GM23248 (cell line): ENCODE measurements at regions not wholly inside any gene's neighbourhood (a gene's known extent, or its start where the extent isn't known, plus 50 kb on each side); places are given as distances from the start of the nearest gene placed in this dataset.

ENCODE experiments used
- EZH2 ChIP-seq: fragments of 200-600 bp; sonication (generic); IDR thresholded peaks from 2 replicates; pipeline ENCODE4 v1.6.1; 2018; ENCODE audit warnings: antibody characterized with exemption, mild to moderate bottlenecking; ENCODE audit not compliant: insufficient read depth, poor library complexity, severe bottlenecking
- EZH2phosphoT487 ChIP-seq: fragments of 200-600 bp; sonication (generic); IDR thresholded peaks from 2 replicates; pipeline ENCODE4 v1.6.1; 2018; ENCODE audit warnings: antibody characterized with exemption, moderate library complexity, mild to moderate bottlenecking, low read depth; ENCODE audit not compliant: insufficient read depth

DNA sequence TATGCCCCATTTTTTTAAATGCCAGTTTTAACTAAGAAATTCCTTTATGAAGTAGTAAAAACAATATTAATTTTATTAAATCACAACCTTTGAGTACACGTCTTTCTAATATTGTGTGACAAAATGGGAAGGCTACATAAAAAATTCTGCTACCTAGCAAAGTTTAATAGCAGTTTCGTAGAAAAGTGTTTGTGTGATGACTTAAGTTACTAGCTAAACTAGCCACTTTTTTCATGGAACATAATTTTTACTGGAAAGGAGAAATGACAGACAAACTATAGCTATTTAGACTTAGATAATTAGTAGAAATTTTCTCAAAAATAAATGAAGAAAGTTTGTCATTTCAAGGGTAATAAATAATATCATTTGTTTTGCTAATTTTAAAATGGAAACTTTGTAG, 153.1 kb downstream of the GPAM start:
- no peak for TF ChIP-seq EZH2
- no peak for TF ChIP-seq EZH2phosphoT487
